HEK293 (cell line): ENCODE measurements at regions not wholly inside any gene's neighbourhood (a gene's known extent, or its start where the extent isn't known, plus 50 kb on each side); places are given as distances from the start of the nearest gene placed in this dataset.

Experiments
- CTCF ChIA-PET: fragments of 350-600 bp; formaldehyde crosslinking; extraction: SDS; loops from one replicate; lab custom pipeline; 2021; ENCODE audit warnings: antibody characterized with exemption; lab: Yijun Ruan, JAX
- POLR2A ChIA-PET: fragments of 300-600 bp; formaldehyde crosslinking; extraction: SDS; loops from one replicate; lab custom pipeline; 2020; ENCODE audit warnings: antibody characterized with exemption, inconsistent platforms; lab: Yijun Ruan, JAX
- H3K27ac ChIP-seq: fragments of 200-500 bp; sonication (Bioruptor generic); 2 replicates; pipeline ENCODE4 v1.5.1; 2014; ENCODE audit warnings: low read depth, low read length, control low read depth, inconsistent platforms; ENCODE audit errors: extremely low read depth
- H3K36me3 ChIP-seq, 2 experiments: fragments of 200-500 bp in 1 of 2; sonication (Bioruptor generic) in 1 of 2; 1 replicate in 1 of 2; 2 replicates in 1 of 2; pipeline ENCODE4 v1.5.1; 2014 to 2017; ENCODE audit warnings: inconsistent platforms in 2 of 2, low read length in 2 of 2; ENCODE audit not compliant: control insufficient read depth in 2 of 2, insufficient read depth in 1 of 2
- H3K4me1 ChIP-seq: fragments of 200-500 bp; sonication (Bioruptor generic); 2 replicates; pipeline ENCODE4 v1.5.1; 2014; ENCODE audit warnings: mild to moderate bottlenecking, low read length, inconsistent platforms; ENCODE audit not compliant: control insufficient read depth, insufficient read depth
- H3K4me3 ChIP-seq: 2 replicates; pipeline ENCODE4 v1.5.1; 2011; ENCODE audit warnings: low read depth, mild to moderate bottlenecking, control low read depth, low read length, moderate library complexity
- H3K9me3 ChIP-seq: fragments of 200-500 bp; sonication (Bioruptor generic); 2 replicates; pipeline ENCODE4 v1.5.1; 2014; ENCODE audit warnings: low read depth, low read length, inconsistent platforms; ENCODE audit not compliant: control insufficient read depth, insufficient read depth
- BCL11B ChIP-seq: fragments of 450-650 bp; formaldehyde crosslinking; IDR thresholded peaks from 2 replicates; pipeline ENCODE4 v1.5.1; 2016; ENCODE audit warnings: low read depth, missing biosample characterization, missing genetic modification characterization
- OVOL3 ChIP-seq: fragments of 450-650 bp; formaldehyde crosslinking; IDR thresholded peaks from 2 replicates; pipeline ENCODE4 v1.5.1; 2016; ENCODE audit warnings: missing biosample characterization, missing genetic modification characterization
- PRDM2 ChIP-seq: fragments of 450-650 bp; formaldehyde crosslinking; IDR thresholded peaks from 2 replicates; pipeline ENCODE4 v1.5.1; 2016; ENCODE audit warnings: missing biosample characterization, missing genetic modification characterization, borderline replicate concordance
- REPIN1 ChIP-seq: fragments of 450-650 bp; formaldehyde crosslinking; IDR thresholded peaks from 2 replicates; pipeline ENCODE4 v1.5.1; 2017; ENCODE audit warnings: missing biosample characterization, missing genetic modification characterization, low read depth
- REST ChIP-seq: fragments of 450-650 bp; formaldehyde crosslinking; IDR thresholded peaks from 2 replicates; pipeline ENCODE4 v1.5.1; 2016; ENCODE audit warnings: missing biosample characterization, missing genetic modification characterization
- SCRT1 ChIP-seq: fragments of 450-650 bp; formaldehyde crosslinking; IDR thresholded peaks from 2 replicates; pipeline ENCODE4 v1.5.1; 2016; ENCODE audit warnings: missing biosample characterization, missing genetic modification characterization, borderline replicate concordance
- SETDB1 ChIP-seq: IDR thresholded peaks from one replicate; pipeline ENCODE4 v1.6.1; 2017; ENCODE audit warnings: mild to moderate bottlenecking, low read length, moderate library complexity, mixed read lengths; ENCODE audit not compliant: insufficient read length
- TRIM28 ChIP-seq: IDR thresholded peaks from 2 replicates; pipeline ENCODE4 v1.6.1; 2011; ENCODE audit warnings: low read length, control low read depth, borderline replicate concordance
- ZNF26 ChIP-seq: fragments of 450-650 bp; formaldehyde crosslinking; IDR thresholded peaks from 2 replicates; pipeline ENCODE4 v1.5.1; 2016; ENCODE audit warnings: missing biosample characterization, missing genetic modification characterization
- ZNF510 ChIP-seq: fragments of 450-650 bp; formaldehyde crosslinking; IDR thresholded peaks from 2 replicates; pipeline ENCODE4 v1.5.1; 2018; ENCODE audit warnings: mild to moderate bottlenecking, missing genetic modification characterization, missing biosample characterization; ENCODE audit not compliant: insufficient replicate concordance
- ZNF596 ChIP-seq: fragments of 450-650 bp; IDR thresholded peaks from 2 replicates; pipeline ENCODE4 v1.5.0; 2018; ENCODE audit warnings: missing biosample characterization, mild to moderate bottlenecking, missing genetic modification characterization, moderate library complexity

- POLR2A ChIA-PET = no interaction called here
- Histone ChIP-seq H3K9me3 (no peaks in the 10 kb centered on the region; the same call in 1 of the 2 replicates), H3K4me1 (no peaks in the 10 kb centered on the region), H3K4me3 (no peak overlapping the region), H3K36me3 (no peaks in the 10 kb centered on the region), H3K27ac (no peak overlapping the region)
- CTCF ChIA-PET = no interaction called here
- TF ChIP-seq ZNF596 (no peak), OVOL3 (tag by site-specific recombination) (no peak), REPIN1 (tag by site-specific recombination) (no peak), PRDM2 (tag by site-specific recombination) (no peak), ZNF26 (tag by site-specific recombination) (no peak)
These were observed 55.9 kb upstream of the GJB6 start for GRCh38 chr13:20287976-20288375.

- no peak overlapping the region for H3K27ac ChIP-seq
- no peaks in the 10 kb centered on the region; the same call in 1 of the 2 replicates for H3K9me3 ChIP-seq
- no peaks in the 10 kb centered on the region for H3K4me1 ChIP-seq
- no peak overlapping the region for H3K4me3 ChIP-seq
- TF ChIP-seq SETDB1 (peak; percentile 61), TRIM28 (peak; percentile 98; the same call in 1 of the 2 replicates), SCRT1 (tag by site-specific recombination) (no peak), BCL11B (tag by site-specific recombination) (no peak), REST (tag by site-specific recombination) (no peak), ZNF510 (no peak)
- ChIA-PET POLR2A (no interaction called here), CTCF (no interaction called here)
- no peaks in the 10 kb centered on the region for H3K36me3 ChIP-seq
These were observed 53.4 kb upstream of the GJB6 start for GRCh38 chr13:20285530-20285929.
